Body of pancreas (tissue), 4 donors: ENCODE measurements at regions not wholly inside any gene's neighbourhood (a gene's known extent, or its start where the extent isn't known, plus 50 kb on each side); places are given as distances from the start of the nearest gene placed in this dataset.

Experiments used
- ATAC-seq: fragments of 150-250 bp; one replicate; pipeline ENCODE4 v1.9.1; 2016
- DNase-seq, 4 donors: peaks; one replicate each; pipeline ENCODE4 v3.0.0-alpha.2; 2019
- H3K27ac ChIP-seq, 4 donors: fragments of 200-600 bp; sonication (generic); 1 replicate in 3 of 4; 2 replicates in 1 of 4; pipeline versions ENCODE4 v1.5.1 to v1.6.1; 2016 to 2019; ENCODE audit warnings: mild to moderate bottlenecking in 1 of 4, mixed read lengths in 1 of 4, moderate library complexity in 1 of 4
- H3K27me3 ChIP-seq, 2 donors: fragments of 200-600 bp; sonication (generic); one replicate each; pipeline ENCODE4 v1.6.0; 2016; ENCODE audit warnings: mild to moderate bottlenecking in 1 of 2
- H3K36me3 ChIP-seq, 2 donors: fragments of 200-600 bp; sonication (generic); replicated peaks in 1 of 2; 2 replicates each; pipeline ENCODE4 v1.5.1; 2016; ENCODE audit warnings: low read depth in 2 of 2; ENCODE audit not compliant: insufficient read depth in 1 of 2
- H3K4me1 ChIP-seq: fragments of 200-600 bp; sonication (generic); one replicate; pipeline ENCODE4 v1.6.0; 2016
- H3K4me3 ChIP-seq, 2 donors: fragments of 200-600 bp; sonication (generic); 1 replicate in 1 of 2; 2 replicates in 1 of 2; pipeline ENCODE4 v1.5.1; 2016 to 2019
- H3K9me3 ChIP-seq, 3 donors: fragments of 200-600 bp; sonication (generic); 1 replicate in 2 of 3; 2 replicates in 1 of 3; pipeline ENCODE4 v1.5.1; 2016
- POLR2A ChIP-seq, 3 donors: fragments of 450-650 bp; IDR thresholded peaks; one replicate each; pipeline ENCODE4 v1.6.1; 2016; ENCODE audit warnings: antibody characterized with exemption in 3 of 3, mild to moderate bottlenecking in 2 of 3
- WGBS, 2 donors: methylation state at CpG; one replicate each; pipeline ENCODE4 v1.1.5; 2017; 5-methylcytosine and 5-hydroxymethylcytosine counted together
- intact Hi-C: fragments of 100-400 bp; cut with DNase I; formaldehyde crosslinking; loops from one replicate; pipeline ENCODE4 v1.15.1; 2023
- TF ChIP-seq, protein P1 (sequence below), 7 experiments: fragments of 450-650 bp in 4 of 7; fragments of 200-600 bp in 3 of 7; sonication (generic) in 3 of 7; IDR thresholded peaks; one replicate each; pipeline ENCODE4 v1.5.1; 2016 to 2019; ENCODE audit warnings: antibody characterized with exemption in 7 of 7

DNA sequence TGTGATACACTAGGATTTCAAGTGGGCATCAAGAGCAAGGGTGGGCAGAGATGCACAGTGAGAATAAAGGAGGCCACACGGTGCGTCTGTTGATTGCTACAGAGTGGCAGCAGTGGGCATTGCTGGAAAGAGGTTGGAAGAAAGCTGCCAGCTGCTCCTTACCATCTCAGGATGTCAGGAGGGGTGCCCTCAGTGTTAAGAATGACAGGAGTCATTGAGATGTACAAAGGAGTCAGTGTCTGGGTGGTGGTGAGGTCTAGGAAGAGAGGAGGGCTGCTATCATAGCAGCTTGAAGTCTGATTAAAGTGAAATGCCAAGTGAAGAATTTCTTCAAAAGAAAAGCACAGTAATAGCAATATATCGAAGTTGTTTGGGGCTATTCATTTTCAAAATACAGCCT, 992.7 kb downstream of the TTLL7 start:
- no peaks in the 10 kb centered on the region for H3K9me3 ChIP-seq
- DNase-seq, result no peak
- H3K27ac ChIP-seq, result no peak overlapping the region
- TF ChIP-seq, protein P1, sequence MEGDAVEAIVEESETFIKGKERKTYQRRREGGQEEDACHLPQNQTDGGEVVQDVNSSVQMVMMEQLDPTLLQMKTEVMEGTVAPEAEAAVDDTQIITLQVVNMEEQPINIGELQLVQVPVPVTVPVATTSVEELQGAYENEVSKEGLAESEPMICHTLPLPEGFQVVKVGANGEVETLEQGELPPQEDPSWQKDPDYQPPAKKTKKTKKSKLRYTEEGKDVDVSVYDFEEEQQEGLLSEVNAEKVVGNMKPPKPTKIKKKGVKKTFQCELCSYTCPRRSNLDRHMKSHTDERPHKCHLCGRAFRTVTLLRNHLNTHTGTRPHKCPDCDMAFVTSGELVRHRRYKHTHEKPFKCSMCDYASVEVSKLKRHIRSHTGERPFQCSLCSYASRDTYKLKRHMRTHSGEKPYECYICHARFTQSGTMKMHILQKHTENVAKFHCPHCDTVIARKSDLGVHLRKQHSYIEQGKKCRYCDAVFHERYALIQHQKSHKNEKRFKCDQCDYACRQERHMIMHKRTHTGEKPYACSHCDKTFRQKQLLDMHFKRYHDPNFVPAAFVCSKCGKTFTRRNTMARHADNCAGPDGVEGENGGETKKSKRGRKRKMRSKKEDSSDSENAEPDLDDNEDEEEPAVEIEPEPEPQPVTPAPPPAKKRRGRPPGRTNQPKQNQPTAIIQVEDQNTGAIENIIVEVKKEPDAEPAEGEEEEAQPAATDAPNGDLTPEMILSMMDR (IDR thresholded peaks at IDR 0.05), result no peak
- no peak for TF ChIP-seq POLR2A (IDR thresholded peaks at IDR 0.05)
- no peaks in the 10 kb centered on the region for H3K4me1 ChIP-seq
- intact Hi-C loops, result no loop called here
- ATAC-seq, result no peak
- H3K36me3 ChIP-seq, result no peaks in the 10 kb centered on the region
- no peaks in the 10 kb centered on the region for H3K27me3 ChIP-seq
- H3K4me3 ChIP-seq, result no peak overlapping the region
- 88 to 90% methylated on average over 3 of the region's 3 CpGs for WGBS, 2 donors

DNA sequence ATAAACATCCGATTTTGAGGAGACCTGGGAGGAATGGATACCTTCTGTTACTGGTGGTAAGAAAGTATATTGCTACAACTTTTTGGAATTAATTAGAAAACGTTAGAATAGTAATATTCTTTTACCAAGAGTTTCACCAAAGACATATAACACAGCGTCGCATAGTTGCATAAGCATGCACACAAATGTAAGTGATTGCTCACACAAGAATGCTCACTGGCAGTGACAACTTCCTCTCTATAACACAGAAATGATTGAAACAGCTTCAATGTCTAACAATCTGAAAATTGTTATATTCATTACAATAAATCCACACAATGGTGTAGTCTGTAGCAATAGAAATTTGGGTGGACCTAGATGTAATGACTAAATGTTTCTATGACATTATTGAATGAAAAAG, 998.6 kb downstream of the TTLL7 start:
- Histone ChIP-seq H3K27me3 (no peaks in the 10 kb centered on the region), H3K36me3 (no peaks in the 10 kb centered on the region), H3K4me3 (no peak overlapping the region), H3K27ac (no peak overlapping the region), H3K9me3 (no peaks in the 10 kb centered on the region), H3K4me1 (no peaks in the 10 kb centered on the region)
- intact Hi-C loops, result no loop called here
- DNase-seq (no peak), ATAC-seq (no peak)
- WGBS, 2 donors, result 71 to 73% methylated on average over 4 of the region's 4 CpGs
- TF ChIP-seq POLR2A (IDR thresholded peaks at IDR 0.05), result no peak
- TF ChIP-seq, protein P1 (IDR thresholded peaks at IDR 0.05), result no peak

DNA sequence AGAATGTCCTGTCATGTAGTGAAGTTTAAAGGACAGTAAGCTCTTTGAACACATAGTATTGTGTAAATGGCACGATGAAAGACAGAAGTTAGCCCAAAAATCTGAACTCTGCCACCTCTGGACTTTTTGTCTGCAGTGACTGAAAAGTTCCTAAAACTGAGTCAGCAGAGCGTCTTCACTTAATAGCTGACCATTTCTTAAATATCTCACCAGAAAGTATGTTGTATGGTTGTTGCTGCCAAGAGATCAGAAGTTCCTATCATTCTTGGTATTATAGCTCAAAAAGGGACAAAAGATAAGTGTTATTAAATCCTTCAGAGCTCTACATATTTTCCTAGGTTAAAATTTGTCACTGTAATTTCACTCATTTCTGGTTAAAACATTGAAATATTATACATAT, 1003.0 kb downstream of the TTLL7 start:
- DNase-seq, result no peak
- ATAC-seq, result no peak
- TF ChIP-seq, protein P1 (IDR thresholded peaks at IDR 0.05), result no peak
- no peak for TF ChIP-seq POLR2A (IDR thresholded peaks at IDR 0.05)
- Histone ChIP-seq H3K9me3 (no peaks in the 10 kb centered on the region), H3K27ac (no peak overlapping the region), H3K36me3 (no peaks in the 10 kb centered on the region), H3K27me3 (no peaks in the 10 kb centered on the region), H3K4me1 (no peaks in the 10 kb centered on the region), H3K4me3 (no peak overlapping the region)
- 67 to 68% methylated on average over 2 of the region's 2 CpGs for WGBS, 2 donors
- intact Hi-C loops, result no loop called here

DNA sequence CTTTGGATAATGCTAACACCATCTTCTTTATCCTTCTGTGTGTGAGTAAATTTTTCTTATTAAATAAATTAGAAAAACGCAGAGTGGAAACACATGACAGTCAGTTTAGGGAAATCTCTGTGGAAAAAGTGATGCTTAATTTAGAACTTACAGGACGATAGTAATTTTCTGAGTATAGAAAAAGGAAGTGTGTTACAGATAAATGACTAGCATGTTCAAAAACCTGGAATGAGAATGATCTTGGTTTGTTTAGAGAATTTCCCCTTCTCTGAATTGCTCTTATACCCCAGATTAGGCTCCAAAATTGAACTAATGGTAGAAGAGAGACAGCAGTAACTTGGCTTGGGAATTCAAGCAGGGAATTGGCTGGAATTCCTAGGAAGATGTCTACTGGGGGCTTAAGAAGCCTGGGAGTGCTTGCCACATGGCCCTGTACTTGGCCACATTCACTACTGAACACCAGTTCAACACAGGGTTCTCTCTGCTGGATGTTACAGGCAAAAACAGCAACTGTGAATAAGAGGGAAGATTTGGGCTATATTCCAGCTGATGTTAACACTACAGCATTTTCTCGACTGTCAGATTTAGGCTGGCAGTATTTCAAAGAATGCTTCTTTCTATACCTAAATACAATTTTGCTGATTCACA, 1004.2 kb downstream of the TTLL7 start:
- WGBS, 2 donors, result 37 to 57% methylated on average over 3 of the region's 3 CpGs
- intact Hi-C loops, result no loop called here
- DNase-seq, result peak in 1 of 4 donors; percentile 3

More for the DNA sequence above, 1004.2 kb downstream of the TTLL7 start:
- no peak for ATAC-seq
- Histone ChIP-seq H3K27me3 (no peaks in the 10 kb centered on the region), H3K36me3 (no peaks in the 10 kb centered on the region), H3K4me1 (no peaks in the 10 kb centered on the region), H3K9me3 (no peaks in the 10 kb centered on the region), H3K4me3 (no peak overlapping the region), H3K27ac (no peak overlapping the region)
- TF ChIP-seq POLR2A (IDR thresholded peaks at IDR 0.05), result no peak
- TF ChIP-seq, protein P1 (IDR thresholded peaks at IDR 0.05), result no peak
